ENCODE measurements at regions not wholly inside any gene's neighbourhood (a gene's known extent, or its start where the extent isn't known, plus 50 kb on each side); places are given as distances from the start of the nearest gene placed in this dataset.

DNA sequence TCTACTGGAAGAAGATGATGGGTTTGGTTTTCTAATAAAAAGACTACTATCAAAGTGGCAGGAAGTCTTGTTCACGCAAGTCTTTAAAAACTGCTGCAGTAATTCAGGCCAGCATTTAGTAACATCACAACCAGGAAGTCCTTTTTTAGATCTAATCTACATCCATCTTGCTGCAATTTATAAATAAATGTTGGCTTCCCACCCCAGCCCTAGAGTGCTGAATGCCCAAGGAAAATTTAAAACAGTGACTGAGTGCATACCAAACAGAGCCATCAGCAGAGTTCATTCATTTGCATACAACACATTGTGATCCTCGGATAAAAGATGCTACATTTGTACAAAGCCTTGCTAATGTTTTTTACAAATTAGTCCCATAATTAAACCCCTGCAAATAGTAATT is 72.1 kb downstream of the PHLDA1 start:
- Histone ChIP-seq H3K27me3 (ENCODE audit: control insufficient read depth, insufficient read depth, low read length) (no peaks in the 10 kb centered on the region), H3K4me1 (peaks cover 10% of the 10 kb centered on the region), H3K4me3 (ENCODE audit: low read depth, low read length) (no peak overlapping the region), H3K27ac (no peak overlapping the region), H3K36me3 (ENCODE audit: control insufficient read depth, insufficient read depth, low read length) (no peaks in the 10 kb centered on the region), H3K4me2 (ENCODE audit: low read length) (no peak overlapping the region), H3K79me2 (no peaks in the 10 kb centered on the region), H2AFZ (no peak overlapping the region), H3K9me3 (ENCODE audit: control insufficient read depth, low read length) (no peaks in the 10 kb centered on the region), H3K9ac (no peak overlapping the region)
- TF ChIP-seq, protein P1, sequence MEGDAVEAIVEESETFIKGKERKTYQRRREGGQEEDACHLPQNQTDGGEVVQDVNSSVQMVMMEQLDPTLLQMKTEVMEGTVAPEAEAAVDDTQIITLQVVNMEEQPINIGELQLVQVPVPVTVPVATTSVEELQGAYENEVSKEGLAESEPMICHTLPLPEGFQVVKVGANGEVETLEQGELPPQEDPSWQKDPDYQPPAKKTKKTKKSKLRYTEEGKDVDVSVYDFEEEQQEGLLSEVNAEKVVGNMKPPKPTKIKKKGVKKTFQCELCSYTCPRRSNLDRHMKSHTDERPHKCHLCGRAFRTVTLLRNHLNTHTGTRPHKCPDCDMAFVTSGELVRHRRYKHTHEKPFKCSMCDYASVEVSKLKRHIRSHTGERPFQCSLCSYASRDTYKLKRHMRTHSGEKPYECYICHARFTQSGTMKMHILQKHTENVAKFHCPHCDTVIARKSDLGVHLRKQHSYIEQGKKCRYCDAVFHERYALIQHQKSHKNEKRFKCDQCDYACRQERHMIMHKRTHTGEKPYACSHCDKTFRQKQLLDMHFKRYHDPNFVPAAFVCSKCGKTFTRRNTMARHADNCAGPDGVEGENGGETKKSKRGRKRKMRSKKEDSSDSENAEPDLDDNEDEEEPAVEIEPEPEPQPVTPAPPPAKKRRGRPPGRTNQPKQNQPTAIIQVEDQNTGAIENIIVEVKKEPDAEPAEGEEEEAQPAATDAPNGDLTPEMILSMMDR (IDR thresholded peaks at IDR 0.05), result no peak

DNA sequence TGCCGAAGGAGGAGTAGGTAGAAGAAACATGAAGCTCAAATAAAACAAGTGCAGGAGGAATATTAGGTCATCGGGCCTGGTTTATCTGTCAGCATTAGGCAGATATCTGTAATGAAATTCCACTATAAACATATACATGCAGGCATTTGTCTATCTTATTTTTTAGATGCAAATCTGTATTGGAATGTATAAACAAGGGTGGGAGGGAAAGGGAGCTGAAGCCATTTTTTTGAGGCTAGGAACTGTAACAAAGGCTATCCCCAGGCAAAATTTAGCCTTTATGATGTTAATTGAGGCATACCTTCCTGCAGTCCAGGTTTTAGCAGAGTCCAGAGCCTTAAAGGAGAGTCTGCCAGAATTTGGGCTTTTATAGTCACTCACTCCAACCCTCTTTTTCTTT is 72.5 kb downstream of the PHLDA1 start:
- Histone ChIP-seq H3K4me3 (ENCODE audit: low read depth, low read length) (no peak overlapping the region), H2AFZ (peak overlapping the region; percentile 43), H3K27me3 (ENCODE audit: control insufficient read depth, insufficient read depth, low read length) (no peaks in the 10 kb centered on the region), H3K9ac (no peak overlapping the region), H3K4me1 (peaks cover 10% of the 10 kb centered on the region), H3K27ac (no peak overlapping the region), H3K9me3 (ENCODE audit: control insufficient read depth, low read length) (no peaks in the 10 kb centered on the region), H3K4me2 (ENCODE audit: low read length) (no peak overlapping the region), H3K79me2 (no peaks in the 10 kb centered on the region), H3K36me3 (ENCODE audit: control insufficient read depth, insufficient read depth, low read length) (no peaks in the 10 kb centered on the region)
- TF ChIP-seq, protein P1 (IDR thresholded peaks at IDR 0.05), result no peak

DNA sequence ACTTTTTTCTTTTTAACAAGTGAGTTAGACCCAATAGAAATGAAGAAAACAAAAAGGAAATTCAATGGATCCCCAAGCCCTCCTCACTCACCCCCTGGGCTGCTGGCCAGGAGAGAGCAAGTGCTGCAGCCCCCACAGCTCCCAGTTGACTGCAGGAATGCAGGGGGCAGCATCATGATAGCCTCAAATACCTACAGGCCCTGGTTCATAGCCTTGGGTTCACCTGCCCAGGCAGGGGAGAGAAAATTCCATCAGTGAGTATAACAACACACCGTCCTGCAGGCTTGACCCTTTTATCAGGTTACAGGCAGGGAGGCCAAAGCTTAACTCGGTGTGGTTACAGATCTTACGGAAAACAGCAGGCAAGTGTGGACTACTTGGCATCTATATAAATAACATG is 76.3 kb downstream of the PHLDA1 start:
- no peaks in the 10 kb centered on the region for H3K79me2 ChIP-seq
- H3K27ac ChIP-seq, result no peak overlapping the region
- peaks cover 10% of the 10 kb centered on the region for H3K4me1 ChIP-seq
- no peak overlapping the region for H3K4me2 ChIP-seq (ENCODE audit: low read length)
- no peak overlapping the region for H3K9ac ChIP-seq
- TF ChIP-seq, protein P1 (IDR thresholded peaks at IDR 0.05), result no peak
- no peaks in the 10 kb centered on the region for H3K27me3 ChIP-seq (ENCODE audit: control insufficient read depth, insufficient read depth, low read length)
- H3K4me3 ChIP-seq (ENCODE audit: low read depth, low read length), result no peak overlapping the region
- H2AFZ ChIP-seq, result no peak overlapping the region
- no peaks in the 10 kb centered on the region for H3K9me3 ChIP-seq (ENCODE audit: control insufficient read depth, low read length)
- no peaks in the 10 kb centered on the region for H3K36me3 ChIP-seq (ENCODE audit: control insufficient read depth, insufficient read depth, low read length)

DNA sequence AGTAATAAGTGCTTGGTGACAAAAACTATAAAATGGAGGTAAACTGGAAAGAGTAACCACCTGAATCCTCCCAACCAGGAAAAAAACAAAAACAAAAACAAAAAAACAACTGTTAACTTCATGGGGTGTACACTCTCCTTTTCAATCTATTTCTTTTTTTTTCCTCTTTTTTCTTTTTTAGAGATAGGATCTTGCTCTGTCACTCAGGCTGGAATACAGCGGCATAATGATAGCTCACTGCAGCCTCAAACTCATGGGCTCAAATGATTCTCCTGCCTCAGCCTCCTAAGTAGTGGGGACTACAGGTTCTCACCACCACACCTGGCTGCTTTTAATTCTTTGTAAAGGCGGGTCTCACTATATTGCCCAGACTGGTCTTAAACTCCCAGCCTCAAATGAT is 76.8 kb downstream of the PHLDA1 start:
- TF ChIP-seq, protein P1 (IDR thresholded peaks at IDR 0.05), result no peak
- H3K27me3 ChIP-seq (ENCODE audit: control insufficient read depth, insufficient read depth, low read length), result no peaks in the 10 kb centered on the region
- H3K4me3 ChIP-seq (ENCODE audit: low read depth, low read length), result no peak overlapping the region
- H3K4me1 ChIP-seq, result peaks cover 9% of the 10 kb centered on the region
- H3K79me2 ChIP-seq, result no peaks in the 10 kb centered on the region
- H2AFZ ChIP-seq, result no peak overlapping the region
- H3K9me3 ChIP-seq (ENCODE audit: control insufficient read depth, low read length), result no peaks in the 10 kb centered on the region
- no peaks in the 10 kb centered on the region for H3K36me3 ChIP-seq (ENCODE audit: control insufficient read depth, insufficient read depth, low read length)
- no peak overlapping the region for H3K27ac ChIP-seq
- H3K4me2 ChIP-seq (ENCODE audit: low read length), result no peak overlapping the region
- H3K9ac ChIP-seq, result no peak overlapping the region

DNA sequence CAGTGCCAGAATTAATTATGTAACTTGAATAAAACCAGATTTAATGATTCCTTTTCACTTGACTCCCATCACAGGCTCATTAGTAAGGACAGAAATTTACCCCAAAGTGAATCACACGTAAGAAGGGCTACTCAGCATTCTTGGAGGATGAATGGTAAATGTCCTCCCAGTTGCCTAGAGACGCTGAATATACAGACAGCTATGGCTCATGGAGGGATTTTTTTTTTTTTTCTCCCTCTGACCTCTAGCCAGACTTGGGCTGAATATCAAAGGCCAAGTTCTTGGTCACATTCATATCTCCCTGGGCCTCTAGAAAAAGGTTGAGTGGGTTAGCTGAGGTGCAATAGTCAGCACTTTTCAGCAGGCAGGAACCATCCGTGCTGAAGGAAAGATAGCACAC is 77.5 kb downstream of the PHLDA1 start:
- Histone ChIP-seq H3K4me2 (ENCODE audit: low read length) (no peak overlapping the region), H2AFZ (no peak overlapping the region), H3K79me2 (no peaks in the 10 kb centered on the region), H3K9me3 (ENCODE audit: control insufficient read depth, low read length) (no peaks in the 10 kb centered on the region), H3K4me3 (ENCODE audit: low read depth, low read length) (no peak overlapping the region), H3K27me3 (ENCODE audit: control insufficient read depth, insufficient read depth, low read length) (no peaks in the 10 kb centered on the region), H3K9ac (no peak overlapping the region), H3K4me1 (peaks cover 2% of the 10 kb centered on the region), H3K27ac (no peak overlapping the region), H3K36me3 (ENCODE audit: control insufficient read depth, insufficient read depth, low read length) (no peaks in the 10 kb centered on the region)
- TF ChIP-seq, protein P1 (IDR thresholded peaks at IDR 0.05), result no peak
